HEK293 (cell line): ENCODE measurements at regions not wholly inside any gene's neighbourhood (a gene's known extent, or its start where the extent isn't known, plus 50 kb on each side); places are given as distances from the start of the nearest gene placed in this dataset.

Source experiments
- CTCF ChIP-seq: fragments of 450-650 bp; formaldehyde crosslinking; IDR thresholded peaks from 2 replicates; pipeline ENCODE4 v1.5.1; 2016; ENCODE audit warnings: missing biosample characterization, missing genetic modification characterization
- ZNF274 ChIP-seq, 2 experiments: fragments of 200-500 bp in 1 of 2; fragments of 450-650 bp in 1 of 2; sonication (Bioruptor generic) in 1 of 2; formaldehyde crosslinking in 1 of 2; IDR thresholded peaks; 2 replicates each; pipeline versions ENCODE4 v1.5.1 to v1.6.1; 2014 to 2016; ENCODE audit warnings: borderline replicate concordance in 1 of 2, inconsistent platforms in 1 of 2, low read length in 1 of 2, missing biosample characterization in 1 of 2, missing genetic modification characterization in 1 of 2
- ZNF335 ChIP-seq: fragments of 450-650 bp; formaldehyde crosslinking; conservative IDR thresholded peaks from 2 replicates; pipeline ENCODE4 v1.5.1; 2016; ENCODE audit warnings: missing biosample characterization, missing genetic modification characterization
- ZNF362 ChIP-seq: fragments of 450-650 bp; formaldehyde crosslinking; IDR thresholded peaks from 2 replicates; pipeline ENCODE4 v1.5.1; 2016; ENCODE audit warnings: missing biosample characterization, missing genetic modification characterization
- ZNF544 ChIP-seq: fragments of 450-650 bp; formaldehyde crosslinking; IDR thresholded peaks from 2 replicates; pipeline ENCODE4 v1.5.0; 2017; ENCODE audit warnings: missing biosample characterization, missing genetic modification characterization

- no peak for TF ChIP-seq CTCF (tag by site-specific recombination)
- no peak for TF ChIP-seq ZNF335 (tag by site-specific recombination)
- no peak for TF ChIP-seq ZNF544 (tag by site-specific recombination)
- TF ChIP-seq ZNF362 (tag by site-specific recombination): no peak
- no peak for TF ChIP-seq ZNF274 (IDR thresholded peaks at IDR 0.05; ENCODE audit: low read length)
- TF ChIP-seq ZNF274 (tag by site-specific recombination; IDR thresholded peaks at IDR 0.05; ENCODE audit: borderline replicate concordance): no peak
Measured at GRCh38 chr4:8782135-8782534, 89.5 kb downstream of the HMX1 start.
